Calu3 (cell line): ENCODE measurements at regions not wholly inside any gene's neighbourhood (a gene's known extent, or its start where the extent isn't known, plus 50 kb on each side); places are given as distances from the start of the nearest gene placed in this dataset.

Experiments
- BruUV-seq: library from RNA; stranded (reverse); fragments of 400-500 nt; replicated peaks from 2 replicates; lab custom pipeline; 2021; lab: Mats Ljungman, UMichigan
- CTCF ChIA-PET: fragments of 300-600 bp; sonication (Branson Sonifier 250); formaldehyde crosslinking; loops from one replicate; lab custom pipeline; 2022; ENCODE audit warnings: antibody characterized with exemption; lab: Charles Lee
- DNase-seq: peaks from one replicate; pipeline ENCODE4 v3.0.0; 2022
- H3K27ac Mint-ChIP-seq: one replicate; pipeline ENCODE4 v1.8.0; 2022; ENCODE audit warnings: mixed read lengths; ENCODE audit not compliant: unreplicated experiment
- H3K27me3 Mint-ChIP-seq: one replicate; pipeline ENCODE4 v1.8.0; 2022; ENCODE audit warnings: mixed read lengths; ENCODE audit not compliant: unreplicated experiment
- H3K36me3 Mint-ChIP-seq: one replicate; pipeline ENCODE4 v1.8.0; 2022; ENCODE audit warnings: mild to moderate bottlenecking, moderate library complexity, mixed read lengths; ENCODE audit not compliant: insufficient read depth, unreplicated experiment
- H3K4me1 Mint-ChIP-seq: one replicate; pipeline ENCODE4 v1.8.0; 2022; ENCODE audit warnings: mild to moderate bottlenecking, low read depth, mixed read lengths; ENCODE audit not compliant: unreplicated experiment
- H3K4me3 Mint-ChIP-seq: one replicate; pipeline ENCODE4 v1.8.0; 2022; ENCODE audit warnings: mild to moderate bottlenecking, low read depth, moderate library complexity, mixed read lengths; ENCODE audit not compliant: unreplicated experiment
- H3K9me3 Mint-ChIP-seq: one replicate; pipeline ENCODE4 v1.8.0; 2022; ENCODE audit warnings: low read depth, mixed read lengths; ENCODE audit not compliant: unreplicated experiment
- intact Hi-C: fragments of 100-400 bp; cut with micrococcal nuclease; formaldehyde crosslinking; loops from one replicate; pipeline ENCODE4 v1.10.0; 2022; ENCODE audit not compliant: unreplicated experiment
- TF ChIP-seq, protein P1 (sequence below): fragments of 200-600 bp; IDR thresholded peaks from one replicate; pipeline ENCODE4 v1.8.0; 2022; ENCODE audit warnings: antibody characterized with exemption; ENCODE audit not compliant: unreplicated experiment

DNA sequence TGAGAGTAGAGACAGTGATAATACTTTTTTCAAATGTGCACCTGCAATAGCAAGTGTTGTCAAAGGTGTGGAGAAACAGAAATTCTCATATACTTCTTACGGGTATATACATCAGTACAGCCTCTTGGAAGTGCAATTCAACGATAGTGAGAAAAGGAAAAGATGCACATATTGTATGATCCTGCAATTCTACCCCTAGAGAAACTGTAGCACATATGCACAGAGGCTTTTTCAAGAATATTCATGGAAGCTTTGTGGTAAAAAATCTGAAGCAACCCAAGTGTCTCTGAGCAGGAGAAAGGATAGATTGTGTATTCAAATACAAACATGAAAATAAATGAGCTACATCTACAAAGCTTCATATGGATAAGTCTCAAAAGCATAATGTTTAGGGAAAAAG is 94.7 kb upstream of the PREP start:
- Mint-ChIP-seq H3K9me3 (no peaks in the 10 kb centered on the region), H3K27me3 (peaks cover 7% of the 10 kb centered on the region), H3K4me3 (no peak overlapping the region), H3K36me3 (no peaks in the 10 kb centered on the region), H3K27ac (no peak overlapping the region), H3K4me1 (no peaks in the 10 kb centered on the region)
- DNase-seq, result no peak
- no TSS peak for BruUV-seq
- intact Hi-C loops, result no loop called here
- TF ChIP-seq, protein P1, sequence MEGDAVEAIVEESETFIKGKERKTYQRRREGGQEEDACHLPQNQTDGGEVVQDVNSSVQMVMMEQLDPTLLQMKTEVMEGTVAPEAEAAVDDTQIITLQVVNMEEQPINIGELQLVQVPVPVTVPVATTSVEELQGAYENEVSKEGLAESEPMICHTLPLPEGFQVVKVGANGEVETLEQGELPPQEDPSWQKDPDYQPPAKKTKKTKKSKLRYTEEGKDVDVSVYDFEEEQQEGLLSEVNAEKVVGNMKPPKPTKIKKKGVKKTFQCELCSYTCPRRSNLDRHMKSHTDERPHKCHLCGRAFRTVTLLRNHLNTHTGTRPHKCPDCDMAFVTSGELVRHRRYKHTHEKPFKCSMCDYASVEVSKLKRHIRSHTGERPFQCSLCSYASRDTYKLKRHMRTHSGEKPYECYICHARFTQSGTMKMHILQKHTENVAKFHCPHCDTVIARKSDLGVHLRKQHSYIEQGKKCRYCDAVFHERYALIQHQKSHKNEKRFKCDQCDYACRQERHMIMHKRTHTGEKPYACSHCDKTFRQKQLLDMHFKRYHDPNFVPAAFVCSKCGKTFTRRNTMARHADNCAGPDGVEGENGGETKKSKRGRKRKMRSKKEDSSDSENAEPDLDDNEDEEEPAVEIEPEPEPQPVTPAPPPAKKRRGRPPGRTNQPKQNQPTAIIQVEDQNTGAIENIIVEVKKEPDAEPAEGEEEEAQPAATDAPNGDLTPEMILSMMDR, result no peak
- CTCF ChIA-PET, result interaction anchor here (0.6 kb wide), 1 partner anchor 815 kb away, joined by 3 read pairs; no protein-coding TSS in a partner anchor

DNA sequence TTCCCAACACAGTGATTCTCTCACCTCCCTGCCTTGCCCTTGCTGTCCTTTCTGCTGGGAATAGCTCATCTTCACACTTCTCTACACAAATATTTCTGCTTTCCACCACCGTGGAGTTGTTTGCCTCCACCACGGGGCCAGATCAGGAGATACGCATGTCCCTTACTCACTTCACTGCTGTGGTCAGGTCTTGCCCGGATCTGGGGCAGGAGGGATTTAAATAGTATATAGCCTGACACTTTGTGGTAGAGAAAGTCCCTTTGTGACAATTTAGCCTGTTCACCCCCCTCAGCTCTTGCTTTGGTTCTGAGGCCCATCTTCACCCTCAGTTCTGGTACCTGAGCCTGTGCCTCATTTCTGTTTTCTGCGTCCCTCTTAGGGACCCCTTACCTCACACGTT is 92.6 kb upstream of the PREP start:
- Mint-ChIP-seq H3K4me1 (no peaks in the 10 kb centered on the region), H3K27ac (no peak overlapping the region), H3K27me3 (no peaks in the 10 kb centered on the region), H3K36me3 (no peaks in the 10 kb centered on the region), H3K9me3 (no peaks in the 10 kb centered on the region), H3K4me3 (no peak overlapping the region)
- CTCF ChIA-PET, result no interaction called here
- no TSS peak for BruUV-seq
- intact Hi-C loops, result no loop called here
- TF ChIP-seq, protein P1, result no peak
- no peak for DNase-seq

DNA sequence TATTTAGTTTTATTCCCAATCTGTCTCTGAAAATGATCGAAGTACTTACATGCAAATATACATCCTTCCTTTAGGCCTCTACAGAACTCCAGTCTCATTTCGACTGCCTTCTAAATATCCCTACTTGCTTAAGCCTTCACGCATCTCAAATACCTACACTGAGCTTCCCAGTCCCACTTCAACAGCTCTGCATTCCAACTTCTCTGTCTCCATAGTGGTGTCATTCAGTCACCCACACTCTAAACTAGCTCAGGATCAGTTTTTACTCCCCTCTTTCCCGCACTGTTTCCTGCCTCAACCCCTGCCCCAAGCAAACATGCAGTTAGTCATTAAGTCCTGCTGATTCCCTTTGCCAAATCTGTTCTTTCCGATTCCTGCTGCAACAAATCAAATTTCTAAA is 91.8 kb upstream of the PREP start:
- H3K9me3 Mint-ChIP-seq, result no peaks in the 10 kb centered on the region
- H3K4me1 Mint-ChIP-seq, result no peaks in the 10 kb centered on the region
- CTCF ChIA-PET, result no interaction called here
- no peaks in the 10 kb centered on the region for H3K27me3 Mint-ChIP-seq
- intact Hi-C loops, result no loop called here
- H3K27ac Mint-ChIP-seq, result no peak overlapping the region
- no TSS peak for BruUV-seq
- no peak overlapping the region for H3K4me3 Mint-ChIP-seq
- no peaks in the 10 kb centered on the region for H3K36me3 Mint-ChIP-seq
- no peak for DNase-seq
- TF ChIP-seq, protein P1, result no peak

DNA sequence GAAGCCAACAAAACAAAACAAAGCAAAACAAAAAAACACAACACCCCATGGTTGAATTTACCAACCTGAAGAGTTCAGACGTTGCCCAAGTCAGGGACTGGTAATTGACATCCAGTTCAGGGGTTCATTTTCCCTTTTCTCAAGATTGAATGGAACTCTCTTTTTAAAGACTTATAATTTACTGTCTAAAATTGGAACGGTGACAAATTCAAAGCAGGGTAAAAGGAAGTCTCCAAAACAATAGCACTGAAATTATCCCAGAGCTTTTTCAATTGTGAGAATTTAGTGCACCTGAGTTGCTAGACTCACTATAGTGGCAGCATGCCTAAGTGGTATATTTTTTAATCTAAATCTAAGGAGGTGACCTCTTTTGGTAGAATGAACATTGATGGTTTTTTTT is 90.9 kb upstream of the PREP start:
- Mint-ChIP-seq H3K27ac (no peak overlapping the region), H3K4me1 (no peaks in the 10 kb centered on the region), H3K36me3 (no peaks in the 10 kb centered on the region), H3K9me3 (no peaks in the 10 kb centered on the region), H3K27me3 (no peaks in the 10 kb centered on the region), H3K4me3 (no peak overlapping the region)
- TF ChIP-seq, protein P1, result no peak
- no TSS peak for BruUV-seq
- CTCF ChIA-PET, result no interaction called here
- intact Hi-C loops, result no loop called here
- DNase-seq, result no peak
